Ishikawa (cell line): ENCODE measurements at regions not wholly inside any gene's neighbourhood (a gene's known extent, or its start where the extent isn't known, plus 50 kb on each side); places are given as distances from the start of the nearest gene placed in this dataset.

Experiments used
- CEBPB ChIP-seq: IDR thresholded peaks from 2 replicates; pipeline ENCODE4 v1.6.1; 2012
- CREB1 ChIP-seq: IDR thresholded peaks from 2 replicates; pipeline ENCODE4 v1.6.1; 2012; ENCODE audit warnings: low read depth
- EGR1 ChIP-seq: IDR thresholded peaks from 2 replicates; pipeline ENCODE4 v1.6.1; 2012
- EP300 ChIP-seq: IDR thresholded peaks from 2 replicates; pipeline ENCODE4 v1.6.1; 2012; ENCODE audit warnings: borderline replicate concordance
- NFIC ChIP-seq: IDR thresholded peaks from 2 replicates; pipeline ENCODE4 v1.6.1; 2012
- TAF1 ChIP-seq: IDR thresholded peaks from 2 replicates; pipeline ENCODE4 v1.6.1; 2012; ENCODE audit warnings: low read depth, mild to moderate bottlenecking
- TCF12 ChIP-seq: IDR thresholded peaks from 2 replicates; pipeline ENCODE4 v1.6.1; 2012; ENCODE audit warnings: low read depth
- TEAD4 ChIP-seq: IDR thresholded peaks from 2 replicates; pipeline ENCODE4 v1.6.1; 2012
- YY1 ChIP-seq: IDR thresholded peaks from 2 replicates; pipeline ENCODE4 v1.6.1; 2012; ENCODE audit warnings: low read depth
- TF ChIP-seq, protein P1 (sequence below): IDR thresholded peaks from 2 replicates; pipeline ENCODE4 v1.6.1; 2012; ENCODE audit warnings: low read depth, mild to moderate bottlenecking
- TF ChIP-seq, protein P2 (sequence below): IDR thresholded peaks from 2 replicates; pipeline ENCODE4 v1.6.1; 2012
- TF ChIP-seq, protein P3 (sequence below): IDR thresholded peaks from 2 replicates; pipeline ENCODE4 v1.6.1; 2012

DNA sequence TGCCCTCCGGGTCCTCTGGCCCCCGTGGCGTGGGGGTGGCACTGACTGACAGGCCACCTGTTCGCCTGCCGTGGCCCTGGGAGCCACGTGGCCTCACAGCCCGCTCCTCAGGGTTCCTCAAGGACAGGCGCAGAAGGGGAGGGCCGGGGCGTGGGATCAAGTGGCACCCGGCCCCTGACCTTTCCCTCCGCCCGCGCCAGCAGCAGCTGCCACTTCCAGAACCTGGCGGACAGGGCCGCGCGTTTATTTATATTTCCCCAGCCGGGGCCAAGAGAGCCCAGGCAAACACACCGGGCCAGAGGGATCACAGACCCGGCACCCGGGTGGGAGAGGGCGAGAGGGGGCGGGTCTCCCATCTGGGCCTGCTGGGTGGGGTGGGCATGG lies 92.6 kb downstream of the RFLNA start:
- TF ChIP-seq CREB1 = no peak
- no peak for TF ChIP-seq CEBPB
- TF ChIP-seq, protein P1, sequence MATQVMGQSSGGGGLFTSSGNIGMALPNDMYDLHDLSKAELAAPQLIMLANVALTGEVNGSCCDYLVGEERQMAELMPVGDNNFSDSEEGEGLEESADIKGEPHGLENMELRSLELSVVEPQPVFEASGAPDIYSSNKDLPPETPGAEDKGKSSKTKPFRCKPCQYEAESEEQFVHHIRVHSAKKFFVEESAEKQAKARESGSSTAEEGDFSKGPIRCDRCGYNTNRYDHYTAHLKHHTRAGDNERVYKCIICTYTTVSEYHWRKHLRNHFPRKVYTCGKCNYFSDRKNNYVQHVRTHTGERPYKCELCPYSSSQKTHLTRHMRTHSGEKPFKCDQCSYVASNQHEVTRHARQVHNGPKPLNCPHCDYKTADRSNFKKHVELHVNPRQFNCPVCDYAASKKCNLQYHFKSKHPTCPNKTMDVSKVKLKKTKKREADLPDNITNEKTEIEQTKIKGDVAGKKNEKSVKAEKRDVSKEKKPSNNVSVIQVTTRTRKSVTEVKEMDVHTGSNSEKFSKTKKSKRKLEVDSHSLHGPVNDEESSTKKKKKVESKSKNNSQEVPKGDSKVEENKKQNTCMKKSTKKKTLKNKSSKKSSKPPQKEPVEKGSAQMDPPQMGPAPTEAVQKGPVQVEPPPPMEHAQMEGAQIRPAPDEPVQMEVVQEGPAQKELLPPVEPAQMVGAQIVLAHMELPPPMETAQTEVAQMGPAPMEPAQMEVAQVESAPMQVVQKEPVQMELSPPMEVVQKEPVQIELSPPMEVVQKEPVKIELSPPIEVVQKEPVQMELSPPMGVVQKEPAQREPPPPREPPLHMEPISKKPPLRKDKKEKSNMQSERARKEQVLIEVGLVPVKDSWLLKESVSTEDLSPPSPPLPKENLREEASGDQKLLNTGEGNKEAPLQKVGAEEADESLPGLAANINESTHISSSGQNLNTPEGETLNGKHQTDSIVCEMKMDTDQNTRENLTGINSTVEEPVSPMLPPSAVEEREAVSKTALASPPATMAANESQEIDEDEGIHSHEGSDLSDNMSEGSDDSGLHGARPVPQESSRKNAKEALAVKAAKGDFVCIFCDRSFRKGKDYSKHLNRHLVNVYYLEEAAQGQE = no peak
- TF ChIP-seq TAF1 = no peak
- TF ChIP-seq TEAD4 = no peak
- TF ChIP-seq TCF12 = no peak
- TF ChIP-seq NFIC = no peak
- TF ChIP-seq EP300 = no peak
- no peak for TF ChIP-seq EGR1
- TF ChIP-seq, protein P2, sequence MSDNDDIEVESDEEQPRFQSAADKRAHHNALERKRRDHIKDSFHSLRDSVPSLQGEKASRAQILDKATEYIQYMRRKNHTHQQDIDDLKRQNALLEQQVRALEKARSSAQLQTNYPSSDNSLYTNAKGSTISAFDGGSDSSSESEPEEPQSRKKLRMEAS = no peak
- TF ChIP-seq YY1 = no peak
- TF ChIP-seq, protein P3, sequence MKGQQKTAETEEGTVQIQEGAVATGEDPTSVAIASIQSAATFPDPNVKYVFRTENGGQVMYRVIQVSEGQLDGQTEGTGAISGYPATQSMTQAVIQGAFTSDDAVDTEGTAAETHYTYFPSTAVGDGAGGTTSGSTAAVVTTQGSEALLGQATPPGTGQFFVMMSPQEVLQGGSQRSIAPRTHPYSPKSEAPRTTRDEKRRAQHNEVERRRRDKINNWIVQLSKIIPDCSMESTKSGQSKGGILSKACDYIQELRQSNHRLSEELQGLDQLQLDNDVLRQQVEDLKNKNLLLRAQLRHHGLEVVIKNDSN = no peak
